B cell (primary cell): ENCODE measurements at regions not wholly inside any gene's neighbourhood (a gene's known extent, or its start where the extent isn't known, plus 50 kb on each side); places are given as distances from the start of the nearest gene placed in this dataset.

Experiments used
- ATAC-seq: fragments of 200-7000 bp; cut with Tn5 transposase; one replicate; pipeline ENCODE4 v1.10.0; 2021; ENCODE audit warnings: low read depth, mild to moderate bottlenecking, moderate number of reproducible peaks, moderate library complexity
- CTCF ChIA-PET: fragments of 350-600 bp; sonication (Branson Sonifier 250); formaldehyde crosslinking; loops from one replicate; lab custom pipeline; 2021; ENCODE audit warnings: antibody characterized with exemption, inconsistent platforms; lab: Charles Lee
- POLR2A ChIA-PET: fragments of 350-600 bp; sonication (Branson Sonifier 250); formaldehyde crosslinking; loops from one replicate; lab custom pipeline; 2021; ENCODE audit warnings: antibody characterized with exemption; lab: Charles Lee
- DNase-seq: peaks from one replicate; pipeline ENCODE4 v3.0.0; 2013
- H2AFZ ChIP-seq: 2 replicates; pipeline ENCODE4 v1.6.1; 2012; ENCODE audit warnings: mild to moderate bottlenecking, low read depth, low read length; ENCODE audit not compliant: insufficient read depth, poor library complexity, severe bottlenecking
- H3K27ac ChIP-seq, 2 donors: 1 replicate in 1 of 2; 2 replicates in 1 of 2; pipeline ENCODE4 v1.5.1; 2012 to 2013; ENCODE audit warnings: low read length in 2 of 2, mild to moderate bottlenecking in 2 of 2, moderate library complexity in 1 of 2
- H3K27me3 ChIP-seq, 4 experiments: fragments of 200-600 bp in 1 of 4; sonication (generic) in 1 of 4; replicated peaks in 1 of 4; 1 replicate in 2 of 4; 2 replicates in 2 of 4; pipeline versions ENCODE4 v1.6.1 to v1.7.0; 2013 to 2016; ENCODE audit warnings: low read length in 3 of 4, mild to moderate bottlenecking in 2 of 4, mixed read lengths in 1 of 4, moderate library complexity in 1 of 4; ENCODE audit not compliant: insufficient read depth in 4 of 4, control insufficient read depth in 3 of 4; ENCODE audit errors: control extremely low read depth in 1 of 4
- H3K36me3 ChIP-seq, 2 experiments: replicated peaks in 1 of 2; 1 replicate in 1 of 2; 2 replicates in 1 of 2; pipeline versions ENCODE4 v1.6.1 to v1.7.1; 2013; ENCODE audit warnings: low read length in 1 of 2; ENCODE audit not compliant: insufficient read depth in 2 of 2, control insufficient read depth in 1 of 2; ENCODE audit errors: control extremely low read depth in 1 of 2, extremely low read depth in 1 of 2
- H3K4me1 ChIP-seq, 2 donors: fragments of 200-600 bp in 1 of 2; sonication (generic) in 1 of 2; 1 replicate in 1 of 2; 2 replicates in 1 of 2; pipeline versions ENCODE4 v1.5.1 to v1.6.1; 2013 to 2017; ENCODE audit warnings: low read length in 2 of 2; ENCODE audit not compliant: control insufficient read depth in 2 of 2, insufficient read depth in 2 of 2
- H3K4me2 ChIP-seq: replicated peaks from 2 replicates; pipeline ENCODE3; 2012; ENCODE audit warnings: mild to moderate bottlenecking, low read depth, low read length; ENCODE audit not compliant: poor library complexity, severe bottlenecking
- H3K4me3 ChIP-seq, 5 experiments: fragments of 200-600 bp in 1 of 5; sonication (generic) in 1 of 5; 1 replicate in 3 of 5; 2 replicates in 2 of 5; pipeline versions ENCODE4 v1.5.1 to v1.7.0; 2011 to 2016; ENCODE audit warnings: low read length in 4 of 5, mild to moderate bottlenecking in 4 of 5, low read depth in 2 of 5, control low read depth in 1 of 5, moderate library complexity in 1 of 5; ENCODE audit not compliant: insufficient read depth in 1 of 5; ENCODE audit errors: control extremely low read depth in 1 of 5, extremely low read depth in 1 of 5
- H3K79me2 ChIP-seq: fragments of 200-600 bp; sonication (generic); one replicate; pipeline ENCODE4 v1.6.0; 2016; ENCODE audit warnings: low read length; ENCODE audit not compliant: control insufficient read depth, insufficient read depth
- H3K9ac ChIP-seq: fragments of 200-600 bp; sonication (generic); 2 replicates; pipeline ENCODE4 v1.6.1; 2017; ENCODE audit warnings: mild to moderate bottlenecking, low read length, moderate library complexity
- H3K9me3 ChIP-seq, 3 donors: one replicate each; pipeline versions ENCODE4 v1.6.1 to v1.7.1; 2013; ENCODE audit warnings: low read length in 2 of 3; ENCODE audit not compliant: control insufficient read depth in 2 of 3, insufficient read depth in 1 of 3; ENCODE audit errors: control extremely low read depth in 1 of 3
- H4K20me1 ChIP-seq: 2 replicates; pipeline ENCODE4 v1.6.0; 2012; ENCODE audit warnings: mild to moderate bottlenecking, low read length; ENCODE audit not compliant: insufficient read depth, control insufficient read depth, poor library complexity, severe bottlenecking
- H3K27ac Mint-ChIP-seq: one replicate; pipeline ENCODE4 v1.8.0; 2021; ENCODE audit warnings: mixed read lengths
- H3K27me3 Mint-ChIP-seq: one replicate; pipeline ENCODE4 v1.8.0; 2021; ENCODE audit warnings: mixed read lengths
- H3K4me1 Mint-ChIP-seq: one replicate; pipeline ENCODE4 v1.8.0; 2021; ENCODE audit warnings: mixed read lengths
- H3K4me3 Mint-ChIP-seq: one replicate; pipeline ENCODE4 v1.8.0; 2021; ENCODE audit warnings: mixed read lengths
- H3K9me3 Mint-ChIP-seq: one replicate; pipeline ENCODE4 v1.8.0; 2022; ENCODE audit warnings: mixed read lengths; ENCODE audit not compliant: insufficient read depth
- CTCF ChIP-seq: fragments of 200-600 bp; IDR thresholded peaks from one replicate; pipeline ENCODE4 v1.8.0; 2022; ENCODE audit warnings: antibody characterized with exemption, mild to moderate bottlenecking
- EZH2 ChIP-seq: IDR thresholded peaks from 2 replicates; pipeline ENCODE4 v1.6.1; 2012; ENCODE audit warnings: borderline replicate concordance, low read depth, mild to moderate bottlenecking, moderate library complexity, low read length; ENCODE audit not compliant: insufficient read depth, poor library complexity, severe bottlenecking
- WGBS: methylation state at CpG from one replicate; pipeline ENCODE4 v1.1.5; 2013; ENCODE audit warnings: missing lambda C conversion rate; ENCODE audit not compliant: insufficient coverage; 5-methylcytosine and 5-hydroxymethylcytosine counted together
- intact Hi-C: fragments of 100-400 bp; cut with micrococcal nuclease; formaldehyde crosslinking; loops from one replicate; pipeline ENCODE4 v1.10.0; 2022

DNA sequence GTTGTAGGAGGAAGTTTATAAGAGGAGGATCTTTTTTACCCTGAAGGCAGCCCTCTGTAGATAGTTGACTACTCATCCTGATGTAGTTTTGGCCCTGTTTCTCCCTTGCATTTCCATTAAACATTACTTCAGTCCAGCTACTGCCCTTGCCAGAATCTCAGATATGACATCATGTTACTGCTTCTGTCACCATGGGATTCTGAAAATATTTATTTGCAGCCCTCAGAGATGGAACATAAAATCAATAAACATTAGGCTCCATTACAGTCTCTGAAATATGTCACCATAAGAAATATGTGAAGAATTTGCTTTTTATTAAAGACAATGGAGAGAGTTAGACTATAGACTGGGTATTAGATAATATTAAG, 68.7 kb upstream of the STK39 start:
- Mint-ChIP-seq H3K4me3 (no peak overlapping the region), H3K27me3 (no peaks in the 10 kb centered on the region), H3K27ac (no peak overlapping the region), H3K9me3 (no peaks in the 10 kb centered on the region), H3K4me1 (no peaks in the 10 kb centered on the region)
- Histone ChIP-seq H2AFZ (no peak overlapping the region), H3K9me3 (no peaks in the 10 kb centered on the region), H3K79me2 (no peaks in the 10 kb centered on the region), H3K4me3 (no peak overlapping the region), H3K4me1 (no peaks in the 10 kb centered on the region), H3K36me3 (no peaks in the 10 kb centered on the region), H3K9ac (no peak overlapping the region), H4K20me1 (no peaks in the 10 kb centered on the region), H3K27me3 (no peaks in the 10 kb centered on the region), H3K27ac (no peak overlapping the region), H3K4me2 (no peak overlapping the region)
- DNase-seq (no peak), ATAC-seq (no peak)
- TF ChIP-seq CTCF (no peak), EZH2 (no peak)
- intact Hi-C loops: no loop called here
- POLR2A ChIA-PET: no interaction called here
- CTCF ChIA-PET: no interaction called here

DNA sequence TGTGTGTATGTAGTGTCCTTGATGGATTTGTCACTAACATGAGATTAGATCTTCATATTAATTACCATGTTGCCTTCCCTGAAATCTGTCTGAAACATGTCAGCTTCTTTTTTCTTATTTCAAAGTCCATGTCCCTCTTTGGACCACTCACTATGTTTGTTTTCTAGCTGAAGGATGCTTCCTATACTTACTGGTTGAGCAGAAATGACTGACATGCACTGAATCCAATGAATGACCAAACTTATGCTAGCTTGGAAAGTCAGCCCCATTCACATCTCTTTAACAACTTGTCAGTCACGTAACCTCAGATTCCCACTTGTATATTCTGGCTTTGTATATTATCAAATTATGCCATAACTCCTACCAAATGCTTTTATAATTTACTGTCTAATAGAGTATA, 69.9 kb upstream of the STK39 start:
- no peaks in the 10 kb centered on the region for H3K27me3 Mint-ChIP-seq
- Histone ChIP-seq H3K9me3 (no peaks in the 10 kb centered on the region), H3K36me3 (no peaks in the 10 kb centered on the region), H3K4me3 (no peak overlapping the region), H3K79me2 (no peaks in the 10 kb centered on the region), H3K9ac (no peak overlapping the region), H3K27ac (no peak overlapping the region), H4K20me1 (no peaks in the 10 kb centered on the region), H3K4me2 (no peak overlapping the region), H3K4me1 (no peaks in the 10 kb centered on the region), H2AFZ (no peak overlapping the region), H3K27me3 (no peaks in the 10 kb centered on the region)
- H3K9me3 Mint-ChIP-seq: no peaks in the 10 kb centered on the region
- TF ChIP-seq CTCF (no peak), EZH2 (no peak)
- no CpG with 5 or more reads among the region's 1 CpG for WGBS
- CTCF ChIA-PET: no interaction called here
- POLR2A ChIA-PET: no interaction called here
- H3K4me3 Mint-ChIP-seq: no peak overlapping the region
- H3K27ac Mint-ChIP-seq: no peak overlapping the region
- no peaks in the 10 kb centered on the region for H3K4me1 Mint-ChIP-seq
- intact Hi-C loops: no loop called here
- ATAC-seq (no peak), DNase-seq (no peak)
